Right lobe of liver (tissue), 4 donors: ENCODE measurements at regions not wholly inside any gene's neighbourhood (a gene's known extent, or its start where the extent isn't known, plus 50 kb on each side); places are given as distances from the start of the nearest gene placed in this dataset.

Experiments used
- POLR2A ChIP-seq: fragments of 450-650 bp; IDR thresholded peaks from one replicate; pipeline ENCODE4 v1.6.1; 2017; ENCODE audit warnings: antibody characterized with exemption, mild to moderate bottlenecking
- TF ChIP-seq, protein P1 (sequence below), 4 donors: fragments of 200-600 bp in 3 of 4; fragments of 450-650 bp in 1 of 4; IDR thresholded peaks; one replicate each; pipeline versions ENCODE4 v1.5.1 to v1.8.0; 2016 to 2022; ENCODE audit warnings: antibody characterized with exemption in 4 of 4, mild to moderate bottlenecking in 2 of 4
- donor health status: DM: no; HTN: no; CAD: no.
- donor health status: DM: no; HTN: no; CAD: no.
- donor health status: DM: no; HTN: yes; CAD: no.

DNA sequence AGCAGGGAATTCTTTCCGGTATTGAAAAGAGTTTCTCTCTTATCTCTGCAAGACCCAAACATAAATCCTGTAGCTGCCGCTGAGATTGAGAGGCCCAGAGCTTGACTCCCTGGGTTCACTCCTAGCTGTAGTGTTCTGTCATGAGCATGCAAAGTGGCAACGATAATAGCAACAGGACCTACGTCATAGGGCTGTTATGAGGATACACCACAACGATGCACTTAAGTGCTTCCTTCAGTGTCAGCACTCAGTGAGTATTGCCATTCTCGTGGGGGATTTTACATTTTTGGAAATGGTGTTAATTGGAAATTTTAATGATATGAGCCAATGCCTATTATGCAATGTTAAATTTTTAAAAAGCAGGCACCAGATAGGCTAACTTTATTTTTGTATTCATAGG lies 199.8 kb downstream of the CYLD start:
- TF ChIP-seq, protein P1, sequence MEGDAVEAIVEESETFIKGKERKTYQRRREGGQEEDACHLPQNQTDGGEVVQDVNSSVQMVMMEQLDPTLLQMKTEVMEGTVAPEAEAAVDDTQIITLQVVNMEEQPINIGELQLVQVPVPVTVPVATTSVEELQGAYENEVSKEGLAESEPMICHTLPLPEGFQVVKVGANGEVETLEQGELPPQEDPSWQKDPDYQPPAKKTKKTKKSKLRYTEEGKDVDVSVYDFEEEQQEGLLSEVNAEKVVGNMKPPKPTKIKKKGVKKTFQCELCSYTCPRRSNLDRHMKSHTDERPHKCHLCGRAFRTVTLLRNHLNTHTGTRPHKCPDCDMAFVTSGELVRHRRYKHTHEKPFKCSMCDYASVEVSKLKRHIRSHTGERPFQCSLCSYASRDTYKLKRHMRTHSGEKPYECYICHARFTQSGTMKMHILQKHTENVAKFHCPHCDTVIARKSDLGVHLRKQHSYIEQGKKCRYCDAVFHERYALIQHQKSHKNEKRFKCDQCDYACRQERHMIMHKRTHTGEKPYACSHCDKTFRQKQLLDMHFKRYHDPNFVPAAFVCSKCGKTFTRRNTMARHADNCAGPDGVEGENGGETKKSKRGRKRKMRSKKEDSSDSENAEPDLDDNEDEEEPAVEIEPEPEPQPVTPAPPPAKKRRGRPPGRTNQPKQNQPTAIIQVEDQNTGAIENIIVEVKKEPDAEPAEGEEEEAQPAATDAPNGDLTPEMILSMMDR (IDR thresholded peaks at IDR 0.05), result no peak
- TF ChIP-seq POLR2A, result no peak
